HG03045 (cell line): ENCODE measurements at regions not wholly inside any gene's neighbourhood (a gene's known extent, or its start where the extent isn't known, plus 50 kb on each side); places are given as distances from the start of the nearest gene placed in this dataset.
"Not testable (repeated sequence)": the region's sequence is repeated elsewhere in the genome, so short reads cannot be mapped to it uniquely, and the experiment has no call there.

ENCODE experiments used
- ATAC-seq: cut with Tn5 transposase; IDR thresholded peaks from one replicate; pipeline ENCODE4 v1.9.1; 2021; ENCODE audit warnings: mild to moderate bottlenecking, moderate library complexity; ENCODE audit not compliant: unreplicated experiment

DNA sequence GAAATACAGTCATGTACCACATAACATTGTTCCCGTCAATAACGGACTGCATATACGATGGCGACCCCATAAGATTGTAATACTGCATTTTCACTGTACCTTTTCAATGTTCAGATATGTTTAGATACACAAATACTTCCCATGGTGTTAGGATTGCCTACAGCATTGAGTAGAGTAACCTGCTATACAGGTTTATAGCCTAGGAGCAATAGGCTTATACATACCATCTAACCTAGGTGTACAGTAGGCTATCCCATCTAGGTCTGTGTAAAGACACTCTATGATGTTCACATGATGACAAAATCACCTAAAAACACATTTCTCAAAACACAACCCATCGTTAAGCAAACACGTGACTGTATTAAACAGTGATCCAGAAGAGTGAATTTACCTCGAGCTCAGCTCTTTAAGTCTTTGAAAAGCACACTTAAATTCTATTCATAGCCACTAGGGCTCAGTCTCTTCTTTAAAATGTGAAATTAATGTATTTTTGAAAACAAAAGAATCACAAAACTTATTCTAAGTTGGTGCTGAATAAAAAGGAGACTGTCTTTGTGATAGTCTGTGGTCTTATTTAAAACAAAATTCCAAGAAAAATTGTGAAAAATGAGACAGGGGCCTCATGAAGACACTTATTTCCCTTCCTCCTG lies 239.1 kb upstream of the ARID2 start:
- ATAC-seq, result no peak

- no peak for ATAC-seq
These were observed 235.2 kb upstream of the ARID2 start for GRCh38 chr12:45494279-45494678.

- no peak for ATAC-seq
These were observed 230.9 kb upstream of the ARID2 start for GRCh38 chr12:45498645-45499044.

DNA sequence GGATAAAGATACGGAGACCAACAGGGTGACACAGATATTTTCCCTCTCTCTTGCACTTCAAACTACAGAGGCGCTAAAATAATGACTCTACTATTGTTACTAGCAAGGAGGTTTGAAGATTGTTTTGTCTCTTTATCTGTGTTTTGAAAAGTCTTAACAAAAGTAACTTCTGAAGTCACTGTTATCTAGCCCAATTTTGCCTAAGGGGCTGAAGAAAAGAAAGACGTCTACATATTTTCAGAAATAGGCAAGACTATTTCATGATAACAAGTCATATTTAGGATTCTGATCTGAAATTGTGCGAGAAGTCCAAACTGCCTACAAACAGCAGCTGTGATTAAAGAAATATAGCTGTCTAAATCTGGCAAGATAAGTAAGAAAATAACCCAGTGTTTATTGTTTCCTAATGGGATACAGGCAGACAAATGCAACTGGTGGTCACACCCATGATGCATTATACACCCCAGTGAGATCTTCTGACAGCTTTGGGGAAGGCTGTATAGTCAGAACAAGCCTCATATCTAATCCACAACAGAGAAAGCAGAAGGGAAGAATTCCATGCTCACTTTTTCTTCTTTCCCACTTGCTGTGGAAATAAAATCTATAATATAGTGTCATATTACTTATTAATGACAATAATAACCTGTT lies 226.9 kb upstream of the ARID2 start:
- ATAC-seq, result no peak

DNA sequence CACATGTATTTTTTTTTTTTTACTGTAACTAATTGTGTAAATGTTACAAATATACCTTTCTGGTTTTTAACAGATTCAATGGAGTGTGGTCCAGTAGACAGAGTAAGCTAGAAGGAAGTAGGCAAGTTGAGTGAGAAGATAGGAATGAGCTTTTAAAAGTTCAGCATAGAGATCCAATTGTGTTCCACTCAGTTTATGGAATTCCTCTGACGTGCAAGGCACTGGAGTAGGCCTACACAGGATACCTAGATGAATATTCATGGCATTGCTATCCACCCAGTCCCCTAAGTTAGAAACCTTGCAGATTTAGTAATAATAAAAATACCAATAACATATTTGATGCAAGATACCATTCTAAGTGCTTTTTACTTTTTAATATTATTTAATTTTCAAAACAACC lies 225.6 kb upstream of the ARID2 start:
- ATAC-seq, result no peak

DNA sequence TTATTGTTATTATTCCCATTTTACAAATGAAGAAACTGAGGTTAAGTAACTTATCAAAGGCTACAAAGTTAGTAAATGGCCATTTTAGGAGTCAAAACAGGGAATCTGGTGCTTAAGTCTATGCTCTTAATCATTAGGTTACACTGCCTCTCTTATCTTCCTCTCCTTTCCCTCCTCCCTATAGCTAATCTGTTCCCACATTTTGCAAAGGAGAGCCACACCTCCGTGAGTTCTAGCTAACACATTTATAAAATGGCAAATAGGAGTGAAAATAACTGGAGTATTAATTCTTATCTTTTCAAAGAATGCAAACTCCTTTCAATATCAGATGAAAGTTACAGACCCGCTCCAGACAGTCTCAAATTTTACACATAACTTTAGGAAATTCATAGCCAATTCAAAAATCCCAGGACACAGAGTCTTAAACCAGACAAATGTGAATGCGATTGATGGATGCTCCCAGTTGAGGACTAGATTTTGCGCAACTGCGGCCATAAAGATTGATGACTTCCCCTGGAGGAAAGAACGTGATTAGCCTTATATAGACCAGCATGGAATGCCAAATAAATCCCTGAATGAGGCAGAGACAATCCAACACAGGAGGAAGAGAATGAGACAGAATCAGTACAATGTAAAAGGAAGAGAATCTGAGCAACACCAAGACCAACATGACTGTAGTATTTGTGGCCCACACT lies 225.0 kb upstream of the ARID2 start:
- ATAC-seq, result no peak

- no peak for ATAC-seq
These were observed 220.3 kb upstream of the ARID2 start for GRCh38 chr12:45509187-45509586.

DNA sequence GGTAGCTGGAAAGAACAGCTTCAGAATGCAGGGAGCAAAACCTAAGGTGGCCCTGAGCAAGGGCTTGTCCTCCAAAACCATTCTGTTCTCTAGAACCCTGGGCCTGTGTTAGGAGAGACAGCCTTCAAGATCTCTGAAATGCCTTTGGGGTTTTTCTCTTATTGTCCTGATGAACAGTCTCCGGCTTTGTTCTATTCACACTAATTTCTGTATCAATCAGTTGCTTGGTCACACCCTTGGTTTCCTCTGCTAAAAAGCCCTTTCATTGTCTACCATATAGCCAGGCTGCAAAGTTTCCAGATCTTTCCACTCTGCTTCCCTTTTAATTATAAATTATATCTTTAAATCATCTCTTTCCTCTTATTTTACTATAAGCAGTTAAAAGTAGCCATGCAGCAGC lies 219.9 kb upstream of the ARID2 start:
- ATAC-seq, result no peak

GRCh38 chr12:45517381-45517780 lies 212.1 kb upstream of the ARID2 start:
- no peak for ATAC-seq

DNA sequence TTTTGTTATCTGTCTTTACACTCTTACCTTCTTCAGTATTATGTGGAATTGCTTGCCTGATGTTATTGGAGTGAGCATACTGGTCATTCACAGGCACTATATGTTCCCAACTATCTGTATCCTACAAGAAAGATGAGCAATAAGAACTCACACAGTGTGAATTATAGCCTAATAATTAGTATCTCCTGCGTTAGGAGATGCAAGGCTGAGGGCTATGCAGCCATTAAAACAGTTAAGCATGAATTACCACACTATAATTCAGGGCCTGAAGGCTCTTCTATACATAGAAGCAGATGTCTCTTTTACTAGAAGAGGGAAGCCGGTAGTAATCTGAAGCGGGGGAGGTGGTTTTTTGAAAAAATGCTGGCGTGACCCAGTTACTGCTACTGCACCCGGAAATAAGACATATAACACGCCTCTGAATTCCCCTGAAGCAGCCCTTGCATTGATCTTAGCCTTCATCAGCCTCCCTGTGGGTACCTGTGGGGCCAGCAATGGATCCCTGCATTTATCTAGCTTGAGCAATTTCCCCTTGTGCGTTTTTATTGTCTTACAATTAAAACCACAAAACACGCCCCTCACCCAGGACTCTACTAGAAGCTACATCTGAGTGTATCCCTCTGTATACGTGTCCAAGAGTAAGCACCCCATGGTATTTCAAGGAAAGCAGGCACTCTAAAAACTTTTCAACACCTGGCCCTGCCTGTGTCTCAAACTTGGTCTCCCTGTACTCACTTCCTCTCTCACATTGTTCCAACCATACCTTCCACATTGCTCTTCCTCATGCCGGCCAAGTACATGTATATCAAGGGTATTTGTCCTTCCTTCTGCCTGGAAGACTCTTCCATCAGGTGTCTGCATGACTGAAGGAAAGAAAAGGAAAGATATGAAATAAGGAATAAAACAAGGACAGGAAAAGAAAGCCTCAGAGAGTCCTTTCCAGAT lies 210.9 kb upstream of the ARID2 start:
- ATAC-seq, result no peak

DNA sequence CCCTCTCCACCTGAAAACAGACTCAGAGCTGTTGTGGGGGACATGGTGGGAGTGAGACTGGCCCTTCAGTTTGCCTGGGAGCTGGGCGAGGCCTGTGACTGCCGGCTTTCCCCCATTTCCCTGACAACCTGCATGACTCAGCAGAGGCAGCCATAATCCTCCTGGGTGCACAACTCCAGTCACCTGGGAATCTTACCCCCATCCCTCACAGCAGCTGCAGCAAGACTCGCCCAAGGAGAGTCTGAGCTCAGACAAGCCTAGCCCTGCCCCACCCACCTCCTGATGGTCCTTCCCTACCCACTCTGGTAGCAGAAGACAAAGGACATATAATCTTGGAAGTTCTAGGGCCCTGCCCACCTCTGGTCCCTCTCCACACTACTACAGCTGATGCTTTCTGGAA lies 207.3 kb upstream of the ARID2 start:
- no peak for ATAC-seq

GRCh38 chr12:45526823-45527222 lies 202.7 kb upstream of the ARID2 start:
- not testable (repeated sequence) for ATAC-seq

DNA sequence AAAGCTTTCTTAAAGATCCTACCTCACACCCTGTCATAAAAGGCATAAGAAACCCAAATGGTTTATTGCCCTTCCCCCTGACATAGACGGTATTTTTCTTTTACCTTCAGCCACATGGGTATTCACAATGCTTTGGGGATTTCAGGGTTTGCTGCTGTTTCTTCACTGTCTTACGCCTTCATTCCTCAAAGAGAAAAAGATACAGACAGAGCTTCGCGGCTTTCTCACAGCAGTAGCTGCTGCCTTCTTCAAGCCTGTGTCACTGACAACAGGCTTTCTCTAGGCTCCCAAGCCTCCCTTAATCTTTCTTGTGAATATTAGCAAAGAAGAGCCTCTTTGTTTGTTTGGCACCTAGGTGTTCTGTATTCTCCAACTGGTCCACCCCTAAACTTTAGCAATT lies 197.4 kb upstream of the ARID2 start:
- no peak for ATAC-seq

GRCh38 chr12:45535610-45536180 lies 193.8 kb upstream of the ARID2 start:
- ATAC-seq, result no peak

DNA sequence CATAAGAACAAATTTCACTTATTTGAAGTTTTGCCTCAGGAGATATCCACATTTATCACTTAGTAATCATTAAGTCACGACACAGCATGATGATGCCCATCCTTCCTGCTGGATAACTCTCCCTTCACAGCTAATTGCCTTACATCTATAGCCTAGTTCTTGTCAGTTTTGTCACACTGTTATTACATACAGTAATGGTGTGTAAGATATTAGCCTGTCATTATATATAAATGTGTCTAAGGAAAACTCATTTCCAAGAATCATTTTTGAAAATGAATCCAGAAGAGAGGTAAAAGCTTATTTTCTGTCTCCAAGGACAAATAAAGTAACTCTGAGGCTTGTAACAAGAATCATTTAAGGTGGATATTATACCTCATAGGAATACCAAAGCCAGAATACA lies 193.2 kb upstream of the ARID2 start:
- no peak for ATAC-seq

- no peak for ATAC-seq
These were observed 188.7 kb upstream of the ARID2 start for GRCh38 chr12:45540661-45541341.

DNA sequence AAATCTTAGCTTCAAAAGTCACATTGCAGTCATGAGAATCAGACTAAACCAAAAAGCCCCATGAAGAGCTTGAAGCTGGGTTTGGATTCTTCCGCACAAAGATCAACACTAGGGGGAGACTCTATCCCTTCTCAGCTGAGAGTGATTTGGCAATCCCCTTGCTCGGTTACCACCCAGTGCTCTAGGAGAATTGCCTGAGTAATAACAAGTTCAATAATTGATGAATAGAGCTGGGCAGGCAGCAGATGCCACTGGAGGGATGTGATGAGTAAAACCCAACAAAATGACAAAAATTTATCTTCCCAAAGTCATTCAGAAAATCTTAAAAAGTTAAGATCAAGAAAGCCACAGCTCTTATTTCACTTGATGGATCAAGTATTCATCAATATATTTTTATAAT lies 185.6 kb upstream of the ARID2 start:
- ATAC-seq, result peak; percentile 80

DNA sequence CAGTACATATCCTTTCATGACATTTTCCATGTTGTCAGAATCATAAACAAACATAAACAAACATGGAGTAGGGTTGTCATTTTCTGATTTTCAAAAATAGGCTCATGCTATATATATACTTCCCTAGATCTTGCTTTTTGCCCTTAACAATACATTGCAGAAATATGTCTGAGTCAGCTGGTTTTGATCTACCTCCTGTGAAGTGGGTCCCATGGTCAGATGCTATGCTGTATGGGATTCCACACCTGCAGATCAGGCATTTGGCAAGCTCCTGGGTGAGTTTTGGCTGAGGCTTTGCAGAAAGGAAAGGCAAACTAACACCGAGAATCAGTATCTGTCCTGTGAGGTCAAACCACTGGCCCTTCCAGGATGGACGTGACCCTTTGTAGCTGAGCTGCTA lies 183.0 kb upstream of the ARID2 start:
- ATAC-seq, result no peak

- ATAC-seq, result no peak
These were observed 182.4 kb upstream of the ARID2 start for GRCh38 chr12:45547132-45547531.

DNA sequence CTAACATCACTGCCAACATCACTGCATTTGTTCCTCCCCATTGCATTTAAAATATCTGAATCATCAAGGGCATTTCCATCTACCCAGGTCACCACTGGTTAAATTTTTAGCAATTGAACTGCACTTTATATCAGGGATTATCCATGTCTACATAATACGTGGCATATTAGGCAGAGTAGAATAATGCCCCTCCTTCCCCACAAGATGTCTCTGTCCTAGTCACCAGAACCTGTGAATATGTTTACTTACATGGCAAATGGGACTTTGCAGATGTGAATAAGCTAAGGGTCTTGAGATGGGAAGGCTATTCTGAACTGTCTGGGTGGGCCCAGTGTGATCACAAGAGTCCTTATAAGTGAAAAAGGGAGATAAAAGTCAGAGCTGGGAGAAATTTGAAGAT lies 181.7 kb upstream of the ARID2 start:
- no peak for ATAC-seq
